K562 (cell line): ENCODE measurements at regions not wholly inside any gene's neighbourhood (a gene's known extent, or its start where the extent isn't known, plus 50 kb on each side); places are given as distances from the start of the nearest gene placed in this dataset.

Source experiments
- ATAC-seq: fragments of 200-7000 bp; cut with Tn5 transposase; 3 replicates; pipeline ENCODE4 v1.9.1; 2020; ENCODE audit warnings: moderate library complexity
- BruUV-seq: library from RNA; stranded (reverse); fragments of 400-500 nt; replicated peaks from 2 replicates; lab custom pipeline; 2021; lab: Mats Ljungman, UMichigan
- CTCF ChIA-PET: fragments of 300-600 bp; formaldehyde crosslinking; extraction: SDS; loops from one replicate; lab custom pipeline; 2021; ENCODE audit warnings: low intra/inter-chr PET ratio; lab: Yijun Ruan, JAX
- POLR2A ChIA-PET: fragments of 300-600, 350-650 bp; sonication (Branson Sonifier 250); formaldehyde crosslinking; extraction: SDS; loops from one replicate; lab custom pipeline; 2021; ENCODE audit warnings: antibody characterized with exemption, inconsistent platforms; lab: Yijun Ruan, JAX
- DNase-seq, 4 experiments: peaks; one replicate each; pipeline versions ENCODE4 v3.0.0 to v3.0.0-alpha.2; 2011 to 2018; ENCODE audit warnings: low spot score in 3 of 4, mixed read lengths in 3 of 4; ENCODE audit errors: extremely low read depth in 1 of 4
- FAIRE-seq: peaks from 2 replicates; lab custom pipeline; 2011; peaks lifted over from hg19 to GRCh38; lab: Jason Lieb, UNC
- H2AFZ ChIP-seq: 2 replicates; pipeline ENCODE4 v1.6.0; 2011; ENCODE audit warnings: low read depth, low read length, control low read depth, inconsistent platforms
- H3K27ac ChIP-seq: fragments of 200-600 bp; 3 replicates; pipeline ENCODE4 v1.8.0; 2011; ENCODE audit warnings: low read depth, mild to moderate bottlenecking, control low read depth, inconsistent platforms, low read length, moderate library complexity, mixed read lengths; ENCODE audit errors: extremely low read depth
- H3K27me3 ChIP-seq, 2 experiments: fragments of 300-600 bp in 1 of 2; 2 replicates in 1 of 2; 3 replicates in 1 of 2; pipeline versions ENCODE4 v1.6.0 to v1.8.0; 2011; ENCODE audit warnings: inconsistent platforms in 2 of 2, low read length in 2 of 2, mild to moderate bottlenecking in 1 of 2, mixed read lengths in 1 of 2, moderate library complexity in 1 of 2; ENCODE audit not compliant: control insufficient read depth in 2 of 2, insufficient read depth in 2 of 2
- H3K36me3 ChIP-seq: fragments of 300-600 bp; 3 replicates; pipeline ENCODE4 v1.8.0; 2011; ENCODE audit warnings: mild to moderate bottlenecking, low read length, inconsistent platforms; ENCODE audit not compliant: control insufficient read depth, insufficient read depth
- H3K4me1 ChIP-seq, 2 experiments: fragments of 200-600 bp in 1 of 2; replicated peaks in 1 of 2; 2 replicates in 1 of 2; 3 replicates in 1 of 2; pipeline versions ENCODE4 v1.5.1 to v1.8.0; 2011; ENCODE audit warnings: inconsistent platforms in 2 of 2, low read length in 2 of 2, mild to moderate bottlenecking in 1 of 2, mixed read lengths in 1 of 2, moderate library complexity in 1 of 2; ENCODE audit not compliant: control insufficient read depth in 2 of 2, insufficient read depth in 2 of 2
- H3K4me2 ChIP-seq: 2 replicates; pipeline ENCODE4 v1.6.1; 2011; ENCODE audit warnings: low read length, control low read depth, inconsistent platforms, mixed read lengths; ENCODE audit not compliant: insufficient read depth
- H3K4me3 ChIP-seq: fragments of 200-600 bp; sonication (generic), shearing (Covaris generic); 2 replicates; pipeline ENCODE4 v1.5.1; 2016; ENCODE audit warnings: control low read depth, inconsistent platforms
- H3K79me2 ChIP-seq: fragments of 200-600 bp; 3 replicates; pipeline ENCODE4 v1.8.0; 2011; ENCODE audit warnings: low read length, inconsistent platforms; ENCODE audit not compliant: control insufficient read depth, insufficient read depth
- H3K9ac ChIP-seq, 2 experiments: 2 replicates each; pipeline versions ENCODE4 v1.6.0 to v1.6.1; 2011; ENCODE audit warnings: low read depth in 2 of 2, low read length in 2 of 2, control low read depth in 1 of 2, inconsistent platforms in 1 of 2, mild to moderate bottlenecking in 1 of 2, mixed read lengths in 1 of 2; ENCODE audit not compliant: insufficient read depth in 1 of 2
- H3K9me1 ChIP-seq: one replicate; pipeline ENCODE4 v1.6.0; 2011; ENCODE audit warnings: inconsistent platforms, mild to moderate bottlenecking, low read length, moderate library complexity; ENCODE audit not compliant: control insufficient read depth, insufficient read depth
- H3K9me3 ChIP-seq: replicated peaks from 2 replicates; pipeline ENCODE4 v1.5.1; 2011; ENCODE audit warnings: low read depth, low read length, inconsistent platforms; ENCODE audit not compliant: control insufficient read depth, insufficient read depth
- H4K20me1 ChIP-seq: replicated peaks from 2 replicates; pipeline ENCODE4 v1.6.1; 2011; ENCODE audit warnings: low read length, inconsistent platforms, mixed read lengths; ENCODE audit not compliant: control insufficient read depth, insufficient read depth
- CXXC5 ChIP-seq: fragments of 250-450 bp; sonication (Bioruptor Pico); IDR thresholded peaks from 2 replicates; pipeline ENCODE4 v1.8.0; 2022; ENCODE audit warnings: inconsistent platforms, mild to moderate bottlenecking, moderate library complexity
- FOXK1 ChIP-seq: sonication (generic); formaldehyde crosslinking; IDR thresholded peaks from 2 replicates; pipeline ENCODE4 v1.8.0; 2022; ENCODE audit warnings: missing genetic modification reagents, mild to moderate bottlenecking, borderline replicate concordance
- KDM2B ChIP-seq: fragments of 250-450 bp; sonication (Bioruptor Pico); IDR thresholded peaks from 2 replicates; pipeline ENCODE4 v1.8.0; 2021; ENCODE audit warnings: mild to moderate bottlenecking, moderate library complexity
- PTTG1 ChIP-seq: fragments of 450-650 bp; IDR thresholded peaks from 2 replicates; pipeline ENCODE4 v1.6.1; 2016; ENCODE audit warnings: low read depth, mild to moderate bottlenecking, missing genetic modification characterization, missing compliant biosample characterization
- TEAD2 ChIP-seq: fragments of 450-650 bp; IDR thresholded peaks from 2 replicates; pipeline ENCODE4 v1.6.1; 2016; ENCODE audit warnings: missing genetic modification characterization, control low read depth, missing compliant biosample characterization
- ZNF232 ChIP-seq: sonication (generic); formaldehyde crosslinking; IDR thresholded peaks from 2 replicates; pipeline ENCODE4 v1.8.0; 2022; ENCODE audit warnings: mild to moderate bottlenecking, missing genetic modification reagents
- WGBS: fragments of 100-300 bp; shearing (Covaris generic); methylation state at CpG from one replicate; pipeline ENCODE4 v1.1.6; 2016; ENCODE audit warnings: low coverage, mixed read lengths; ENCODE audit not compliant: insufficient coverage; ENCODE audit errors: missing lambda C conversion rate; 5-methylcytosine and 5-hydroxymethylcytosine counted together
- in situ Hi-C: fragments of 300-500 bp; cut with MboI; formaldehyde crosslinking; loops from 4 replicates; pipeline ENCODE4 v1.15.0; 2018; ENCODE audit warnings: inconsistent platforms, mixed read lengths
- intact Hi-C: fragments of 100-400 bp; cut with micrococcal nuclease; formaldehyde crosslinking; loops from 2 replicates; pipeline ENCODE4 v1.14.2; 2022
- TF ChIP-seq, protein P1 (sequence below): sonication (generic); formaldehyde crosslinking; IDR thresholded peaks from 2 replicates; pipeline ENCODE4 v1.8.1; 2022; ENCODE audit warnings: missing genetic modification reagents
- TF ChIP-seq, protein P2 (sequence below), 2 experiments: fragments of 450-650 bp; IDR thresholded peaks; 2 replicates each; pipeline ENCODE4 v1.6.1; 2016; ENCODE audit warnings: mild to moderate bottlenecking in 2 of 2, borderline replicate concordance in 1 of 2, low read depth in 1 of 2, moderate library complexity in 1 of 2

DNA sequence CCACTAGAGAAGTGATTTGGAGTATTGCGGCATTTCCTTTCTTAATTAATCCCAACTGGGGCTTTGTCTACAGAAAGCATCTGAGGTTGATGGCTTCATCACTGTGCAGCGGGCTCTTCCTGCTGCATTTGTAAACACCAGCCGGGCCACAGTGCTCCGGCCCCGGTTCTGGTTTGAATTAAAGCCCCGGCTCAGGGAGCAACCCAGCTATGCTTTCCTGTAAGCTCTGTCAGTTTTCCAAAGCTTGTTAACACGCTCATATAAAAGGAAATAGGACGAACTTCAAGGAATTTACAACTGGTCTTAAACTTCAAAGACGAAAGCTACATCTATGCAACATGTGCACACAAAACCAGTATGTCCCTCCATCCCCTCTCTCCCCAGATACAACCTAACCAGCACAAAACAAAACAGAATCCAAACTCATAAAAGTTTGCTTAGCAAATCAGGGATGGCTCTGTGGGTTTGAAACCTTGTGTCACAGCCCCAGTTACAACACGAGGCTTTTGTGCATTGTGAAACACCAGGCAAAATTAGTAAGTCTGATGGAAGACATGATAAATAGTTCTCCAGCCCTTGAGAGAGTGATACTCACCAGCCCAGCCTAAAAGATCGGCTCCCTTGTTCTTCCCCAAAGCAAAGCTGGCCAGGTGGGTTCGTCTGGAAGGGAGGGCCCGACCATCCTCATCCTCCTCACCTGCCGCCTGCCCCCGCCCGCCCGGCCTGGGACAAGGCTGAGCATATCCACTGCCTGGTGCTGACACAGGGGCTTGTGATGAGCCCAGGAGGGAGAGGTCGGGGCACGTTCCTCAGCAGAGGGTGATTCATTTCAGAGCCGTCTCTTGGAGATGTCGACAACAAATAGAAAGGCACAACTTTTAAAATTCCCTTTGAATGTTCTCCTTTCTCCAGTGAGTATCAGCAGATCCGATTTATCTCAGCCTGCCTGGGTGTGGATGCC is 197.9 kb downstream of the TFAP2C start:
- CTCF ChIA-PET, result no interaction called here

More for the DNA sequence above, 197.9 kb downstream of the TFAP2C start:
- Histone ChIP-seq H3K27me3 (peaks cover 18 to 36% of the 10 kb centered on the region in 2 experiments; a peak in 4 of 5 replicates), H3K27ac (no peak overlapping the region), H2AFZ (no peak overlapping the region), H4K20me1 (no peaks in the 10 kb centered on the region; the same call in 1 of the 2 replicates), H3K9ac (no peak overlapping the region), H3K4me2 (no peak overlapping the region), H3K9me3 (no peaks in the 10 kb centered on the region), H3K36me3 (no peaks in the 10 kb centered on the region), H3K79me2 (no peaks in the 10 kb centered on the region), H3K4me3 (no peak overlapping the region), H3K9me1 (no peaks in the 10 kb centered on the region), H3K4me1 (no peaks in the 10 kb centered on the region)
- in situ Hi-C loops (no loop called here), intact Hi-C loops (no loop called here)
- ATAC-seq, result no peak
- TF ChIP-seq KDM2B (CRISPR knock-in tag) (no peak), TEAD2 (no peak), CXXC5 (CRISPR knock-in tag) (no peak), FOXK1 (CRISPR knock-in tag) (no peak), ZNF232 (CRISPR knock-in tag) (no peak), PTTG1 (tag) (no peak)
- TF ChIP-seq, protein P1, sequence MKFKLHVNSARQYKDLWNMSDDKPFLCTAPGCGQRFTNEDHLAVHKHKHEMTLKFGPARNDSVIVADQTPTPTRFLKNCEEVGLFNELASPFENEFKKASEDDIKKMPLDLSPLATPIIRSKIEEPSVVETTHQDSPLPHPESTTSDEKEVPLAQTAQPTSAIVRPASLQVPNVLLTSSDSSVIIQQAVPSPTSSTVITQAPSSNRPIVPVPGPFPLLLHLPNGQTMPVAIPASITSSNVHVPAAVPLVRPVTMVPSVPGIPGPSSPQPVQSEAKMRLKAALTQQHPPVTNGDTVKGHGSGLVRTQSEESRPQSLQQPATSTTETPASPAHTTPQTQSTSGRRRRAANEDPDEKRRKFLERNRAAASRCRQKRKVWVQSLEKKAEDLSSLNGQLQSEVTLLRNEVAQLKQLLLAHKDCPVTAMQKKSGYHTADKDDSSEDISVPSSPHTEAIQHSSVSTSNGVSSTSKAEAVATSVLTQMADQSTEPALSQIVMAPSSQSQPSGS (CRISPR knock-in tag), result no peak
- TF ChIP-seq, protein P2, sequence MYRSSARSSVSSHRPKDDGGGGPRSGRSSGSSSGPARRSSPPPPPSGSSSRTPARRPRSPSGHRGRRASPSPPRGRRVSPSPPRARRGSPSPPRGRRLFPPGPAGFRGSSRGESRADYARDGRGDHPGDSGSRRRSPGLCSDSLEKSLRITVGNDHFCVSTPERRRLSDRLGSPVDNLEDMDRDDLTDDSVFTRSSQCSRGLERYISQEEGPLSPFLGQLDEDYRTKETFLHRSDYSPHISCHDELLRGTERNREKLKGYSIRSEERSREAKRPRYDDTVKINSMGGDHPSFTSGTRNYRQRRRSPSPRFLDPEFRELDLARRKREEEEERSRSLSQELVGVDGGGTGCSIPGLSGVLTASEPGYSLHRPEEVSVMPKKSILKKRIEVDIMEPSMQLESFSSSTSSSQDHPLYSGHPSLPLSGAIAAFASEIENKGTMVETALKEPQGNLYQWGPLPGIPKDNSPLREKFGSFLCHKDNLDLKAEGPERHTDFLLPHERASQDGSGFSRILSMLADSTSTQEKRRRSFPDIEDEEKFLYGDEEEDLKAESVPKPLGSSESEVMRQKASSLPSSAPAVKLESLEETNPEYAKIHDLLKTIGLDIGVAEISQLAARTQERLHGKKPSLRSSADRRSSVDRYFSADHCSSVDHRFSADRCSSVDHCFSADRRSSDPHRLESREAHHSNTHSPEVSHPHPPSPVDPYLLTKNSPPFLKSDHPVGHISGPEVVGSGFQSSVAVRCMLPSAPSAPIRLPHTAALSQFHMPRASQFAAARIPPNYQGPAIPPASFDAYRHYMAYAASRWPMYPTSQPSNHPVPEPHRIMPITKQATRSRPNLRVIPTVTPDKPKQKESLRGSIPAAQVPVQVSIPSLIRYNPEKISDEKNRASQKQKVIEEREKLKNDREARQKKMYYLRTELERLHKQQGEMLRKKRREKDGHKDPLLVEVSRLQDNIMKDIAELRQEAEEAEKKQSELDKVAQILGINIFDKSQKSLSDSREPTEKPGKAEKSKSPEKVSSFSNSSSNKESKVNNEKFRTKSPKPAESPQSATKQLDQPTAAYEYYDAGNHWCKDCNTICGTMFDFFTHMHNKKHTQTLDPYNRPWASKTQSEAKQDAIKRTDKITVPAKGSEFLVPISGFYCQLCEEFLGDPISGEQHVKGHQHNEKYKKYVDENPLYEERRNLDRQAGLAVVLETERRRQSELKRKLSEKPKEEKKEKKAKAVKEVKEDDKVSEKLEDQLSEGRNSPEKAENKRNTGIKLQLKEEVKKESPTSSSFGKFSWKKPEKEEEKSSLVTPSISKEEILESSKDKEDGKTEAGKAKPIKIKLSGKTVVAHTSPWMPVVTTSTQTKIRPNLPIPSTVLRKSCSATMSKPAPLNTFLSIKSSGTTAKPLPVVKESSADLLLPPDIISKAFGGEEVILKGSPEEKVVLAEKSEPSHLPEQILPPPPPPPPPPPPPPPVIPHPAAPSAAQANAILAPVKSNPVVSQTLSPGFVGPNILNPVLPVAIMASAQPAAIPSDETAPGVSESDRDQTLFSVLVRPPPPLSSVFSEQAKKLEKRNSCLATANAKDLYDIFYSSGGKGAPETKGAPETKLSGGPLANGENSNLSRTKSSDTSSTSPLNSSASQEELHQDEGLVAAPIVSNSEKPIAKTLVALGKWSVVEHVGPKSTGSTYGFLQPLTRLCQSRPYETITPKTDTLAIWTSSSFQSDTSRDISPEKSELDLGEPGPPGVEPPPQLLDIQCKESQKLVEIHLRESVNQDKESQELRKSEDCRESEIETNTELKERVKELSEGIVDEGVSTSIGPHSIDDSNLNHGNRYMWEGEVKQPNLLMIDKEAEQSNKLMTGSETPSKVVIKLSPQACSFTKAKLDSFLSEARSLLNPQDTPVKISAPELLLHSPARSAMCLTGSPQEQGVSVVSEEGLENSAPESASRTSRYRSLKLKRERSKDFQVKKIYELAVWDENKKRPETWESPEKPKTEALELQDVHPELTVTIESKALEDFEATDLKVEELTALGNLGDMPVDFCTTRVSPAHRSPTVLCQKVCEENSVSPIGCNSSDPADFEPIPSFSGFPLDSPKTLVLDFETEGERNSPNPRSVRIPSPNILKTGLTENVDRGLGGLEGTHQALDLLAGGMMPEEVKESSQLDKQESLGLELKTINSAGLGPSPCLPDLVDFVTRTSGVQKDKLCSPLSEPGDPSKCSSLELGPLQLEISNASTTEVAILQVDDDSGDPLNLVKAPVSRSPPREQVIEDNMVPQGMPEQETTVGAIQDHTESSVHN (IDR thresholded peaks at IDR 0.05; ENCODE audit: borderline replicate concordance in 1 of 2, low read depth in 1 of 2), result no peak
- no peak for DNase-seq
- 1% methylated on average over 22 of the region's 22 CpGs for WGBS
- BruUV-seq, result no TSS peak
- POLR2A ChIA-PET, result interaction anchor here (0.9 kb wide), 1 partner anchor 12 kb away, joined by 3 read pairs; no protein-coding TSS in a partner anchor
- no peak for FAIRE-seq
